HG02870 (cell line): ENCODE measurements at regions not wholly inside any gene's neighbourhood (a gene's known extent, or its start where the extent isn't known, plus 50 kb on each side); places are given as distances from the start of the nearest gene placed in this dataset.

Source experiments
- ATAC-seq: cut with Tn5 transposase; IDR thresholded peaks from one replicate; pipeline ENCODE4 v1.9.1; 2021; ENCODE audit warnings: mild to moderate bottlenecking, moderate library complexity; ENCODE audit not compliant: unreplicated experiment

- ATAC-seq: no peak
Measured at GRCh38 chr17:79258843-79259242, 184.2 kb downstream of the ENGASE start.

GRCh38 chr17:79258041-79258440, 183.4 kb downstream of the ENGASE start:
- no peak for ATAC-seq

GRCh38 chr17:79255926-79256585, 181.4 kb downstream of the ENGASE start:
- ATAC-seq: no peak

GRCh38 chr17:79255456-79255855, 180.8 kb downstream of the ENGASE start:
- no peak for ATAC-seq

- no peak for ATAC-seq
Measured at GRCh38 chr17:79255046-79255445, 180.4 kb downstream of the ENGASE start.

GRCh38 chr17:79252886-79253285, 178.3 kb downstream of the ENGASE start:
- no peak for ATAC-seq

- ATAC-seq: no peak
Measured at GRCh38 chr17:79251824-79252223, 177.2 kb downstream of the ENGASE start.

GRCh38 chr17:79249929-79250521, 175.4 kb downstream of the ENGASE start:
- ATAC-seq: no peak

- ATAC-seq: no peak
Measured at GRCh38 chr17:79248843-79249493, 174.3 kb downstream of the ENGASE start.

GRCh38 chr17:79246225-79247190, 171.9 kb downstream of the ENGASE start:
- no peak for ATAC-seq

GRCh38 chr17:79244665-79245064, 170.0 kb downstream of the ENGASE start:
- ATAC-seq: no peak

- no peak for ATAC-seq
Measured at GRCh38 chr17:79243996-79244395, 169.4 kb downstream of the ENGASE start.

- ATAC-seq: no peak
Measured at GRCh38 chr17:79243603-79243990, 169.0 kb downstream of the ENGASE start.

GRCh38 chr17:79242873-79243602, 168.4 kb downstream of the ENGASE start:
- ATAC-seq: no peak

- ATAC-seq: no peak
Measured at GRCh38 chr17:79242393-79242792, 167.8 kb downstream of the ENGASE start.

- no peak for ATAC-seq
Measured at GRCh38 chr17:79241616-79242015, 167.0 kb downstream of the ENGASE start.

GRCh38 chr17:79239205-79239604, 164.6 kb downstream of the ENGASE start:
- ATAC-seq: no peak

- ATAC-seq: no peak
Measured at GRCh38 chr17:79237448-79238053, 162.9 kb downstream of the ENGASE start.

GRCh38 chr17:79235808-79236207, 161.2 kb downstream of the ENGASE start:
- no peak for ATAC-seq

- no peak for ATAC-seq
Measured at GRCh38 chr17:79233916-79234551, 159.4 kb downstream of the ENGASE start.
